ENCODE measurements at regions not wholly inside any gene's neighbourhood (a gene's known extent, or its start where the extent isn't known, plus 50 kb on each side); places are given as distances from the start of the nearest gene placed in this dataset.

GRCh38 chr11:105260976-105261375 is 121.4 kb upstream of the CARD18 start:
- TF ChIP-seq RFX5 (IDR thresholded peaks at IDR 0.05; ENCODE audit: low read depth, low read length) (no peak), ARHGAP35 (IDR thresholded peaks at IDR 0.05; ENCODE audit: partially characterized antibody) (no peak), KLF16 (IDR thresholded peaks at IDR 0.05) (no peak), SRSF1 (IDR thresholded peaks at IDR 0.05; ENCODE audit: low read depth, low read length) (no peak), MTA1 (IDR thresholded peaks at IDR 0.05; ENCODE audit: borderline replicate concordance) (no peak)
